Activated CD4-positive, alpha-beta T cell treated with anti-CD3 and anti-CD28 coated beads for 24 hours (primary cell): ENCODE measurements at regions not wholly inside any gene's neighbourhood (a gene's known extent, or its start where the extent isn't known, plus 50 kb on each side); places are given as distances from the start of the nearest gene placed in this dataset.

Experiments used
- DNase-seq, 2 donors: peaks; one replicate each; pipeline ENCODE4 v3.0.0-alpha.2; 2020; ENCODE audit warnings: low read depth in 2 of 2

GRCh38 chr4:125434136-125434535, 119.4 kb downstream of the FAT4 start:
- no peak for DNase-seq

GRCh38 chr4:125440814-125441213, 126.1 kb downstream of the FAT4 start:
- no peak for DNase-seq

- no peak for DNase-seq
Observed at GRCh38 chr4:125444166-125444565, 129.4 kb downstream of the FAT4 start.

GRCh38 chr4:125445525-125445924, 130.8 kb downstream of the FAT4 start:
- DNase-seq, result no peak

GRCh38 chr4:125447551-125448290, 133.0 kb downstream of the FAT4 start:
- DNase-seq, result no peak

GRCh38 chr4:125456075-125456474, 141.3 kb downstream of the FAT4 start:
- no peak for DNase-seq

- DNase-seq, result no peak
Observed at GRCh38 chr4:125459531-125459930, 144.8 kb downstream of the FAT4 start.

GRCh38 chr4:125461676-125462363, 147.1 kb downstream of the FAT4 start:
- no peak for DNase-seq

- no peak for DNase-seq
Observed at GRCh38 chr4:125464146-125464545, 149.4 kb downstream of the FAT4 start.

GRCh38 chr4:125481334-125482045, 166.7 kb downstream of the FAT4 start:
- DNase-seq, result no peak

GRCh38 chr4:125482822-125483221, 168.1 kb downstream of the FAT4 start:
- no peak for DNase-seq

GRCh38 chr4:125483278-125483677, 168.5 kb downstream of the FAT4 start:
- DNase-seq, result no peak

GRCh38 chr4:125484912-125485311, 170.2 kb downstream of the FAT4 start:
- DNase-seq, result no peak

- no peak for DNase-seq
Observed at GRCh38 chr4:125486351-125486750, 171.6 kb downstream of the FAT4 start.

GRCh38 chr4:125489952-125490690, 175.4 kb downstream of the FAT4 start:
- no peak for DNase-seq

GRCh38 chr4:125492957-125493356, 178.2 kb downstream of the FAT4 start:
- DNase-seq, result no peak

- DNase-seq, result no peak
Observed at GRCh38 chr4:125497861-125498260, 183.1 kb downstream of the FAT4 start.

- no peak for DNase-seq
Observed at GRCh38 chr4:125498981-125499380, 184.2 kb downstream of the FAT4 start.

- no peak for DNase-seq
Observed at GRCh38 chr4:125501090-125501489, 186.3 kb downstream of the FAT4 start.

GRCh38 chr4:125501568-125501967, 186.8 kb downstream of the FAT4 start:
- no peak for DNase-seq

GRCh38 chr4:125505621-125506020, 190.9 kb downstream of the FAT4 start:
- no peak for DNase-seq

- DNase-seq, result no peak
Observed at GRCh38 chr4:125507141-125507540, 192.4 kb downstream of the FAT4 start.
